ENCODE measurements at regions not wholly inside any gene's neighbourhood (a gene's known extent, or its start where the extent isn't known, plus 50 kb on each side); places are given as distances from the start of the nearest gene placed in this dataset.
A peak's percentile ranks its signal among the peaks of the same experiment; 100 is the strongest.

DNA sequence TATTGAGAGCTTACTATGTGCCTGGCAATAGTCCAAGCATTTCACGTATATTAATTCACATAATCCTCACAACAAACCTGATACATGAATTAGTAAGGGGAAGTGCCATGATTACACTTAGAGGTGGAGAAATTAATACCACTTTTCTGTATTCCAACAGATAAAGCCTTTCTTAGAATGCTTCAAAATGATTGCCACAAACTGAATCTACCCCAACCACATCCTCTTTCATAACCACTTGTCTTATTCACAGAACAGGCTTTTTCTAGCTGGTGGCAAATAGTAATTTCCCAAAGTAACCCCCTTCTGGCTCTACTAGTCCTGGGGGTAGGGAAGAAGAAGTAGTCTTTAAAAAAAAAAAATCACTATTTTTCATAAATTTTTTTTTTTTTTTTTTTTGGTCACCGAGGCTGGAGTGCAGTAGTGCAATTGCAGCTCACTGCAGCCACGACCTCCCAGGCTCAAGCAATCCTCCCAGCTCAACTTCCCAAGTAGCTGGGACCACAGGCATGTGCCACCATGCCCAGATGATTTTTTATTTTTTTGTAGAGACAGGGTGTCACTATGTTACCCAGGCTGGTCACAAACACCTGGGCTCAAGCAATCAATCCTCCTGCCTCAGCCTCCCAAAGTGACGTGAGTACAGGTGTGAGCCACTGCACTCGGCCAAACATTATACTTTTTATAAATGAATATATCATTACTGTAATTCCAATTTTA is 59.0 kb upstream of the ARID2 start:
- Histone ChIP-seq H3K27ac (peak overlapping the region in 3 of 4 donors; percentile 42 to 63 (median 55)), H3K36me3 (no peaks in the 10 kb centered on the region), H3K4me3 (no peak overlapping the region), H3K27me3 (no peaks in the 10 kb centered on the region), H3K4me1 (peaks cover 3 to 43% (median 9%) of the 10 kb centered on the region in 3 donors), H3K9me3 (no peaks in the 10 kb centered on the region)
- 83 to 86% methylated on average over 3 to 4 of the region's 5 CpGs for WGBS, 2 donors (ENCODE audit: low coverage in 1 of 2)
- ATAC-seq: no peak
- TF ChIP-seq EP300 (IDR thresholded peaks at IDR 0.05): no peak
- TF ChIP-seq, protein P1, sequence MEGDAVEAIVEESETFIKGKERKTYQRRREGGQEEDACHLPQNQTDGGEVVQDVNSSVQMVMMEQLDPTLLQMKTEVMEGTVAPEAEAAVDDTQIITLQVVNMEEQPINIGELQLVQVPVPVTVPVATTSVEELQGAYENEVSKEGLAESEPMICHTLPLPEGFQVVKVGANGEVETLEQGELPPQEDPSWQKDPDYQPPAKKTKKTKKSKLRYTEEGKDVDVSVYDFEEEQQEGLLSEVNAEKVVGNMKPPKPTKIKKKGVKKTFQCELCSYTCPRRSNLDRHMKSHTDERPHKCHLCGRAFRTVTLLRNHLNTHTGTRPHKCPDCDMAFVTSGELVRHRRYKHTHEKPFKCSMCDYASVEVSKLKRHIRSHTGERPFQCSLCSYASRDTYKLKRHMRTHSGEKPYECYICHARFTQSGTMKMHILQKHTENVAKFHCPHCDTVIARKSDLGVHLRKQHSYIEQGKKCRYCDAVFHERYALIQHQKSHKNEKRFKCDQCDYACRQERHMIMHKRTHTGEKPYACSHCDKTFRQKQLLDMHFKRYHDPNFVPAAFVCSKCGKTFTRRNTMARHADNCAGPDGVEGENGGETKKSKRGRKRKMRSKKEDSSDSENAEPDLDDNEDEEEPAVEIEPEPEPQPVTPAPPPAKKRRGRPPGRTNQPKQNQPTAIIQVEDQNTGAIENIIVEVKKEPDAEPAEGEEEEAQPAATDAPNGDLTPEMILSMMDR (IDR thresholded peaks at IDR 0.05): no peak
- TF ChIP-seq POLR2A (IDR thresholded peaks at IDR 0.05): no peak
- no peak for TF ChIP-seq POLR2AphosphoS5 (IDR thresholded peaks at IDR 0.05)

DNA sequence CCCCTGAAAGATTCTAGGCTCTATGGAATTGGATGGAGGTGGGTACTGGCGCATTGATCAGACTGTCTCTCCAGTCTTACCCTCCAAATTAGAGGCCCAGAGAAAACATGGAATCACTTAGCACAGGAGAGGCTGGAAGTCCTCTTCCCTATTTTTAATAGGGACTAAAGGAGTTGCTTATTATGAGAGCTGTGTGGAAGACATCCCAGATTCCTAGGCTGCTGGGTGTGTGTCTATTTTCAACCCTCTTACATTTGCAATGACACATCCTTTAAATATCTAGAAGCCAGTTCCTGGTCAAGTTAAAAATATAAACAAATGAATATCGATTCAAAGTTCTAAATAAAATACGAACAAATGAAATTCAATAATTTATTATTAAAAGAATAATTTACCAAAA is 58.3 kb upstream of the ARID2 start:
- TF ChIP-seq EP300 (IDR thresholded peaks at IDR 0.05): no peak
- TF ChIP-seq POLR2AphosphoS5 (IDR thresholded peaks at IDR 0.05): no peak
- TF ChIP-seq POLR2A (IDR thresholded peaks at IDR 0.05): no peak
- TF ChIP-seq, protein P1 (IDR thresholded peaks at IDR 0.05): no peak
- H3K9me3 ChIP-seq: no peaks in the 10 kb centered on the region
- peak overlapping the region in 3 of 4 donors; percentile 42 to 63 (median 55) for H3K27ac ChIP-seq
- H3K36me3 ChIP-seq: no peaks in the 10 kb centered on the region
- no peak for ATAC-seq
- 46% methylated on average over 3 of the region's 3 CpGs for WGBS, 2 donors (ENCODE audit: low coverage in 1 of 2)
- no peak overlapping the region for H3K4me3 ChIP-seq
- H3K4me1 ChIP-seq: peaks cover 3 to 43% (median 9%) of the 10 kb centered on the region in 3 donors
- no peaks in the 10 kb centered on the region for H3K27me3 ChIP-seq

DNA sequence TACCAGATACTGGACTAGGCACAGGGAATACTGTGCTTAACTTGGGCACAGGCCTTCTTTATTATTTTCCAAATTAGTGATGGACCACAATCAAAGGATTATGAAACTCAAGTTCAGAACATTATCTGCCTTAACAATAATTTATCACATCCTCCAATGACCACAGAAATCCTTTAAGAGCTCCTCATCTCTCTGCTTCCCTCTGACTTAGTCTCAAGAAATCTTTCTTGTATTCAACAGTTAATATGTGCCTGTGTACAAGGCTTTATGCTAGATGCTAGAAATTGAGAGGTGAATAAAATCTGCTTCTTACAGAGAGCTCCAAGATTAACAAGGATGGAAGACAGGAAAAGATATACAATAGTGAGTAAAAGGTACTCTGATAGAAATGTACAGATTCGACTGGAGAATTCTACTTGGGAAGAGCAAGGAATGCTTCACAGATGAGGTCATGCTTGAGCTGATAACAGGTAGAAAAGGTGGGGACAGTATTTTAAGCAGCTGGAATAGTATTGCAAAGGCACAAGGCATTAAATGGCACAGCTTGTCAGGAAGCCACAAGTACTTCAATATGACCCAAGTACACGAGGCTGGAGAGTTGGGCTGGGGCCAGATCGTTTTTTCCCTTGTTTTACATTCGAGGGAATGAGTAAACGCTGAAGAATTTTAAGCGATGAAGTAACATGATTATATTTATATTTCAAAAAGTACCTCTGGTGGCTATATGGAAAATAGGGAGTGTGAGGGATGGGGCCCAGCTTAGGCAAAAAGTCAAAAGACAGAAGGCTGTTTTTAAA is 55.1 kb upstream of the ARID2 start:
- peak overlapping the region in 3 of 4 donors; percentile 19 to 28 (median 23) for H3K27ac ChIP-seq
- H3K27me3 ChIP-seq: no peaks in the 10 kb centered on the region
- no peak overlapping the region for H3K4me3 ChIP-seq
- 16 to 24% methylated on average over 6 of the region's 6 CpGs for whole genome bisulfite sequencing, 2 donors (ENCODE audit: low coverage in 1 of 2)
- H3K4me1 ChIP-seq: peaks cover 2 to 30% (median 3%) of the 10 kb centered on the region in 3 donors
- ATAC-seq: no peak
- no peaks in the 10 kb centered on the region for H3K9me3 ChIP-seq
- H3K36me3 ChIP-seq: no peaks in the 10 kb centered on the region
- TF ChIP-seq EP300 (IDR thresholded peaks at IDR 0.05) (no peak), POLR2A (IDR thresholded peaks at IDR 0.05) (no peak), POLR2AphosphoS5 (IDR thresholded peaks at IDR 0.05) (peak; percentile 37)
- TF ChIP-seq, protein P1 (IDR thresholded peaks at IDR 0.05): peak in 1 of 4 experiments; percentile 9

DNA sequence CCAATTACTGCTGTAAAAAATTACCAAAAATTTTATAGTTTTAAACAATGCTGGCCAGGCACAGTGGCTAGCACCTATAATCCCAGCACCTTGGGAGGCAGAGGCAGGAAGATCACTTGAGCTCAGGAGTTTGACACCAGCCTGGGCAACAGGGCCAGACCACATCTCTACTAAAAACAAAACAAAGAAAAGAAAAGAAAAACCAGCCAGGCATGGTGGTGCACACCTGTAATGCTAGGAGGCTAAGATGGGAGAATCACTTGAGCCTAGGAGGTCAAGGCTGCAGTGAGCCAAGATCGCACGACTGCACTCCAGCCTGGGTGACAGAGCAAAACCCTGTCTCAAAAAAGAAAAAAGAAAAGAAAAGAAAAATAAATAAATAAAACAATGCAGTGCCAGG is 54.0 kb upstream of the ARID2 start:
- H3K4me1 ChIP-seq: peaks cover 2 to 26% (median 3%) of the 10 kb centered on the region in 3 donors
- H3K27ac ChIP-seq: no peak overlapping the region
- no peaks in the 10 kb centered on the region for H3K27me3 ChIP-seq
- H3K36me3 ChIP-seq: no peaks in the 10 kb centered on the region
- H3K4me3 ChIP-seq: no peak overlapping the region
- TF ChIP-seq EP300 (IDR thresholded peaks at IDR 0.05): no peak
- no peak for TF ChIP-seq POLR2AphosphoS5 (IDR thresholded peaks at IDR 0.05)
- TF ChIP-seq, protein P1 (IDR thresholded peaks at IDR 0.05): no peak
- TF ChIP-seq POLR2A (IDR thresholded peaks at IDR 0.05): no peak
- no peaks in the 10 kb centered on the region for H3K9me3 ChIP-seq
- no peak for ATAC-seq
- 92% methylated on average over 2 of the region's 2 CpGs; no CpG with 5 or more reads in 1 of the 2 donors for WGBS, 2 donors (ENCODE audit: low coverage in 1 of 2)

Small RNAs in the stretch of these regions (small RNA-seq; reads per million reads assigned to genes)
- 0 reads per million in 4 donors for gene RF00026

Measured in gastroesophageal sphincter (tissue), 4 donors.